HuH-7 (cell line): ENCODE measurements at regions not wholly inside any gene's neighbourhood (a gene's known extent, or its start where the extent isn't known, plus 50 kb on each side); places are given as distances from the start of the nearest gene placed in this dataset.
"Not testable (repeated sequence)": the region's sequence is repeated elsewhere in the genome, so short reads cannot be mapped to it uniquely, and the experiment has no call there.

Experiments
- DNase-seq: peaks from one replicate; pipeline ENCODE4 v3.0.0; 2011; ENCODE audit warnings: low spot score

GRCh38 chr1:193411714-193412113 lies 225.3 kb upstream of the B3GALT2 start:
- no peak for DNase-seq

DNA sequence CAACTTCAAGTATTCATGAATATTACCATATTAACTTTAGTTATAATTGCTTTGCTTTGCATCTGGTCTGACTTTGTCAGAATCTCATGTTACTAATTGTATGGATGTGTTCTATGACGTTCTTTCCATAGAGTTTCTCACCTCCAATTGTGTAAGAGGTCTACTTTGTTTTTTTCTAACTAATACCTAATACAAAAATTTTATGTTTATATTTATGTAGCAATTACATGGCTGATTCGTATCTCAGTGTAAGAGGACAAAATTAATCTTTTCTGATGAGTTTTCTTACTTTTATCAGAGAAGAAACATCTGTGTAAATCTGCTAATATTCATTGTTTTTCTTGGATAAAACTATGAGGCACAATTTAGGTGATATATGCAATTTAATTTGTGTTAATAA lies 224.8 kb upstream of the B3GALT2 start:
- no peak for DNase-seq

GRCh38 chr1:193408782-193409293 lies 222.4 kb upstream of the B3GALT2 start:
- no peak for DNase-seq

GRCh38 chr1:193406901-193407300 lies 220.5 kb upstream of the B3GALT2 start:
- DNase-seq, result peak; percentile 20

GRCh38 chr1:193404236-193404635 lies 217.8 kb upstream of the B3GALT2 start:
- no peak for DNase-seq

GRCh38 chr1:193402977-193403376 lies 216.6 kb upstream of the B3GALT2 start:
- DNase-seq, result no peak

- no peak for DNase-seq
Measured at GRCh38 chr1:193402037-193402436, 215.6 kb upstream of the B3GALT2 start.

DNA sequence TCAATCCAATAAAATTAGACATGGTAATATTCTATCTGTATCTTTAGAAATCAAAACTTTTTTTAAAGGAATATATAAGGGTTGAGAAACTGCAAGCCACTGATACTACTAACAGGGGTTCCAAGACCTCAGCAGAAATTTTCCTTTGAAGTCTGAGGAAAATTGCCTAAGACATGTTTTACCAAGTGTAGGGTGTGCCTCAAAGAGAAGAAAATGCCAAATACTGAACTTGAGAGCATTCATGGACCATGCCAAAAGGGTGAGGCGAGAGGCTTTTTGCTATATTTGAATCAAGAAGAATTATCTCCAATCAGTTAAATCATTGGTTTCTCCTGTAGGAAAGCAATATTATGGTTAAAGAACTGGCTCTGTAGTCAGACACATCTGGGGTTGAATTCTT lies 207.9 kb upstream of the B3GALT2 start:
- DNase-seq, result no peak

- DNase-seq, result no peak
Measured at GRCh38 chr1:193392686-193393085, 206.3 kb upstream of the B3GALT2 start.

DNA sequence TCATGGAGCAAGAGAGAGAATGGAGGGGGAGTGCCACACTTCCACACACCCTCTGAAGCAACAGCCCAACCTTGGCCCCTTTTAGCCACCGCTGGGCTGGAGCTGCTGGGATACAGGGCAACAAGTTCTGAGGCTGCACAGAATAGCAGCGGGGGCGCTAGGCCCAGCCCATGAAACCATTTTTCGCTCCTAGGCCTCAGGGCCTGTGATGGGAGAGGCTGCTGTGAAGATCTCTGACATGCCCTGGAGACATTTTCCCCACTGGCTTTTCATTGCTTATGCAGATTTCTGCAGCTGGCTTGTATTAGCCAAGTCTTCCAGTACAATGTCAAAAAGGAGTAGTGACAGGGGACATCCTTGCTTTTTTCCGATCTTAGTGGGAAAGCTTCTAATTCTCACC lies 202.3 kb upstream of the B3GALT2 start:
- DNase-seq, result no peak

DNA sequence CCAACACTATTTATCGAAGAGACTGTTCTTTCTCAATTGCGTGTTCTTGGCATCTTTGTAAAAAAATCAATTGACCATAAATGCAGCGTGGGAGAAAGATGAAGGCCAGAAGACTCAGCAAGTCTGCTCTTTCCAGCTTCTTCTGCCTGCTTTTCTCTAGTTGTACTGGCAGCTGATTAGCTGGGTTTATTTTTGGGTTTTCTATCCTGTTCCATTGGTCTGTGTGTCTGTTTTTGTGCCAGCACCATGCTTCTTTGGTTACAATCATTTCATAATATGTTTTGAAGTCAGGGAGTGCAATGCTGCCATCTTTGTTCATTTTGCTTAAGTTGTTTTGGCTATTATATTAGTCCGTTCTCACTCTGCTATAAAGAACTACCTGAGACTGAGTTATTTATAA lies 201.8 kb upstream of the B3GALT2 start:
- DNase-seq, result no peak

GRCh38 chr1:193387406-193387805 lies 201.0 kb upstream of the B3GALT2 start:
- no peak for DNase-seq

DNA sequence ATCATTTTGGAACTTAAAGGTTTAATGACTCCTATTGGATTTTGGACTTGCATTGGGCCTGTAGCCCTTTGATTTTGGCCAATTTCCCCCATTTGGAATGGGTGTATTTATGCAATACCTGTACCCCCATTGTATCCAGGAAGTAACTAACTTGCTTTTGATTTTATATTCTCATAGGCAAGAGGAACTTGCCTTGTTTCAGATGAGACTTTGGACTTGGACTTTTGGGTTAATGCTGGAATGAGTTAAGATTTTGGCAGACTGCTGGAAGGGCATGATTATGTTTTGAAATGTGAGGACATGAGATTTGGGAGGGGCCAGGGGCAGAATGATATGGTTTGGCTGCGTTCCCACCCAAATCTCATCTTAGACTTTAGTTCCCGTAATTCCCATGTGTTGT lies 192.0 kb upstream of the B3GALT2 start:
- DNase-seq, result not testable (repeated sequence)

- no peak for DNase-seq
Measured at GRCh38 chr1:193377472-193377871, 191.1 kb upstream of the B3GALT2 start.

DNA sequence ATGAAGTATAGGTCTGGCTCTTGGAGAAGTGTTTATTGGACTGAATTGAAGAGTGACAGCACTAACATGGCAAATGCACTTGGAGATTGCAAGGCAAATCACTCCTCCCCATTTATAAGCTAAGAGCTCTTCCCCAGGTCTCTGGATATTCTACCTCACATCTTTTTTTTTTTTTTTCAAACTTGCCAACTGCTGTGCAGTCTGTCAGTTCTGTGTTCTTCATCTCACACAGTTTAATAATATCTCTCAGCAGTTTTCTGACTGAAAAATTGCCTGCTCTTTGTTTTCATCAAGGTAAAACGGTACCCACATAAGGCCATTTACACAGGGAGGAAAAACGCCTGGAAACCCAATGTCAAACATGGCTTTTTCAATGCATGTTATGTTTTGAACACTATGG lies 186.1 kb upstream of the B3GALT2 start:
- no peak for DNase-seq

- DNase-seq, result no peak
Measured at GRCh38 chr1:193368302-193368701, 181.9 kb upstream of the B3GALT2 start.

GRCh38 chr1:193367863-193368262 lies 181.4 kb upstream of the B3GALT2 start:
- no peak for DNase-seq

GRCh38 chr1:193366764-193367507 lies 180.5 kb upstream of the B3GALT2 start:
- DNase-seq, result no peak

DNA sequence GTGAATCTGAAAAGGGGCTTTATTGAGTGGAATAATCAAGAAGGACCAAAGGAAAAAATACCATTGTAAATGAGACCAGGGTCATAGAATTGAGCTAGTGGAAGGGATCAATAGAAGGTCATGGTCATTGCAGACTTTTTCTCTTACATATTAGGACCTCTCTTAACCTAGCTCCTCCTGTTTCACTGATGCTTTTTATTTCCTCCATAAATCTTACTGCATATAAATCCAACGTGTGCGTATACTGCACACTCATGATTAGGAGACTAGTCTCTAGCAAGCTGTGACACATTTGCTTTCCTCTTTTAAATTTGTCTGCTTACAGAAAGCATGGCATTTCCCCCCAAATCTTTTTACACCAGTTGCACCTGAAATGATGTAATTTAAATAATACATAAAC lies 179.6 kb upstream of the B3GALT2 start:
- DNase-seq, result no peak

GRCh38 chr1:193359631-193360030 lies 173.2 kb upstream of the B3GALT2 start:
- no peak for DNase-seq

GRCh38 chr1:193358419-193358818 lies 172.0 kb upstream of the B3GALT2 start:
- no peak for DNase-seq

- no peak for DNase-seq
Measured at GRCh38 chr1:193356249-193356648, 169.8 kb upstream of the B3GALT2 start.

GRCh38 chr1:193355626-193356025 lies 169.2 kb upstream of the B3GALT2 start:
- DNase-seq, result no peak

DNA sequence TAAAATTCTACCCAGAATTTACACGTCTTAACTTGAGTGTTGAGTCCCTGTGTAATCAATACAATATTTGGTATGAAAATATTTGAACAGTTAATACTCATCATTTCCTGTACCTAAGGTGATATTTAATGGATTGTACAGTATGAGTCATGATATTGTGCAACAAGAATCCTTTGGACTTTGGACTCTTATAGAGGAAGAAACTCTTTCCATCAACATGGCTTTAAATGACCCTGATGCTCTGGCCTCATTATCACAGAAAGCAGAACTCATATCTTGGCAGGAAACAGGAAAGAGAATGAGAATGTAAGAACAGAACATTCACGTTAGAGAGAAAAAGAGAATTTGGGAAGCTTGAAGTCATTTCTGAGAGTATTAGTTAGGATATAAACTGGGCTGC lies 168.8 kb upstream of the B3GALT2 start:
- peak; percentile 43 for DNase-seq
